Heart left ventricle (tissue), 13 donors: ENCODE measurements at regions not wholly inside any gene's neighbourhood (a gene's known extent, or its start where the extent isn't known, plus 50 kb on each side); places are given as distances from the start of the nearest gene placed in this dataset.

Experiments used
- POLR2A ChIP-seq, 2 donors: fragments of 450-650 bp; IDR thresholded peaks; one replicate each; pipeline ENCODE4 v1.6.1; 2017; ENCODE audit warnings: antibody characterized with exemption in 2 of 2, mild to moderate bottlenecking in 2 of 2, moderate library complexity in 2 of 2
- TF ChIP-seq, protein P1 (sequence below), 12 donors: fragments of 200-600 bp; sonication (generic) in 4 of 12; IDR thresholded peaks; one replicate each; pipeline versions ENCODE4 v1.5.0 to v1.8.0; 2018 to 2022; ENCODE audit warnings: antibody characterized with exemption in 12 of 12, mild to moderate bottlenecking in 5 of 12
- donor health status: ischemic (EF 13 %, LVEDD 7.1; RV severe dilation, severe dysfunction).
- donor health status: DM: no; HTN: yes; CAD: no.
- donor health status: DM: no; HTN: no; CAD: no.
- donor health status: ischemic (EF 25% LVEDD 6.9; RV normal size, moderate dysfunction).
- donor health status: ischemic (EF 25% LVEDD 5.7; RV mildly dilated, moderate dysfunction).
- donor health status: ischemic (EF 35%, LVEDD 5.7; RV mildly dilated, moderate dysfunction).
- donor health status: nonischemic (EF 11% LVEDD 7.7; RV severe dilation, severe dysfunction).
- donor health status: DM: yes; HTN: yes; CAD: no.
- donor health status: PGD.
- donor health status: ischemic (EF 29% LVEDD 5.4; RV normal size, mild dysfunction).
- donor health status: nonischemic (EF 23%, LVEDD 6.1; RV moderate dilation, normal function).

DNA sequence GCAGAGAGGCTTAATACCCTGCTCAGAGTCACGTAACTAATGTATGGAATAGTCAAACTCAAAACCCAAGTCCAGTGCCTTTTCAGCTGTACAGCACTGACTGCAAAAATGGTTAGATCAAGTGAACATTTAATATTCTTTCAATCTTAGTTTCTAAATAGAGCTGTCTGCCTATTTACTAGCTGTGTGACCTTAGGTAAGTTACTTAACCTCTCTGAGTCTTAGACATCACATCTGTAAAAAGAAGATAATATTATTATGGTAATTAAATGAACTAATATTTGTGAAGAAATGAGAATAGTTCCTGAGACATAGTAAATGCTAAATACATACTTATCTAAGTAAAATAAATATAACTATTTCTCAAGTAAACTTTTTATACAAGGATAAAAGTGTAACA, 235.5 kb downstream of the SAMD5 start:
- TF ChIP-seq, protein P1, sequence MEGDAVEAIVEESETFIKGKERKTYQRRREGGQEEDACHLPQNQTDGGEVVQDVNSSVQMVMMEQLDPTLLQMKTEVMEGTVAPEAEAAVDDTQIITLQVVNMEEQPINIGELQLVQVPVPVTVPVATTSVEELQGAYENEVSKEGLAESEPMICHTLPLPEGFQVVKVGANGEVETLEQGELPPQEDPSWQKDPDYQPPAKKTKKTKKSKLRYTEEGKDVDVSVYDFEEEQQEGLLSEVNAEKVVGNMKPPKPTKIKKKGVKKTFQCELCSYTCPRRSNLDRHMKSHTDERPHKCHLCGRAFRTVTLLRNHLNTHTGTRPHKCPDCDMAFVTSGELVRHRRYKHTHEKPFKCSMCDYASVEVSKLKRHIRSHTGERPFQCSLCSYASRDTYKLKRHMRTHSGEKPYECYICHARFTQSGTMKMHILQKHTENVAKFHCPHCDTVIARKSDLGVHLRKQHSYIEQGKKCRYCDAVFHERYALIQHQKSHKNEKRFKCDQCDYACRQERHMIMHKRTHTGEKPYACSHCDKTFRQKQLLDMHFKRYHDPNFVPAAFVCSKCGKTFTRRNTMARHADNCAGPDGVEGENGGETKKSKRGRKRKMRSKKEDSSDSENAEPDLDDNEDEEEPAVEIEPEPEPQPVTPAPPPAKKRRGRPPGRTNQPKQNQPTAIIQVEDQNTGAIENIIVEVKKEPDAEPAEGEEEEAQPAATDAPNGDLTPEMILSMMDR (IDR thresholded peaks at IDR 0.05) = no peak
- TF ChIP-seq POLR2A (IDR thresholded peaks at IDR 0.05) = no peak
